ENCODE measurements at regions not wholly inside any gene's neighbourhood (a gene's known extent, or its start where the extent isn't known, plus 50 kb on each side); places are given as distances from the start of the nearest gene placed in this dataset.

GRCh38 chr20:11843289-11843688 is 74.4 kb upstream of the BTBD3 start:
- Histone ChIP-seq H3K9me3 (ENCODE audit: insufficient read depth, low read depth, low read length) (no peaks in the 10 kb centered on the region), H4K20me1 (ENCODE audit: insufficient read depth, low read length) (no peaks in the 10 kb centered on the region), H2AFZ (ENCODE audit: low read depth, low read length) (no peak overlapping the region), H3K36me3 (ENCODE audit: insufficient read depth, low read length) (no peaks in the 10 kb centered on the region), H3K27me3 (ENCODE audit: insufficient read depth, low read length) (no peaks in the 10 kb centered on the region), H3K4me3 (ENCODE audit: insufficient read depth, low read depth, low read length) (no peak overlapping the region), H3K4me2 (ENCODE audit: low read length) (no peak overlapping the region), H3K27ac (ENCODE audit: low read depth, low read length) (no peak overlapping the region), H3K4me1 (ENCODE audit: insufficient read depth, low read length) (no peaks in the 10 kb centered on the region), H3K9ac (ENCODE audit: low read length) (no peak overlapping the region), H3K79me2 (ENCODE audit: insufficient read depth, low read length) (no peaks in the 10 kb centered on the region)
- no peak for DNase-seq (ENCODE audit: low read depth)
- H3K27me3 Mint-ChIP-seq (ENCODE audit: low read depth, unreplicated experiment), result no peaks in the 10 kb centered on the region
- H3K9me3 Mint-ChIP-seq (ENCODE audit: unreplicated experiment), result no peaks in the 10 kb centered on the region
- FAIRE-seq, result no peak
- no peak overlapping the region for H3K27ac Mint-ChIP-seq (ENCODE audit: unreplicated experiment)
- no peak overlapping the region for H3K4me3 Mint-ChIP-seq (ENCODE audit: unreplicated experiment)
- peaks cover 14% of the 10 kb centered on the region for H3K4me1 Mint-ChIP-seq (ENCODE audit: low read depth, unreplicated experiment)
- no peaks in the 10 kb centered on the region for H3K36me3 Mint-ChIP-seq (ENCODE audit: low read depth, unreplicated experiment)
- TF ChIP-seq CTCF (IDR thresholded peaks at IDR 0.05; ENCODE audit: insufficient read depth, low read depth, low read length) (no peak), EZH2 (IDR thresholded peaks at IDR 0.05; ENCODE audit: insufficient read depth, low read length) (no peak)

DNA sequence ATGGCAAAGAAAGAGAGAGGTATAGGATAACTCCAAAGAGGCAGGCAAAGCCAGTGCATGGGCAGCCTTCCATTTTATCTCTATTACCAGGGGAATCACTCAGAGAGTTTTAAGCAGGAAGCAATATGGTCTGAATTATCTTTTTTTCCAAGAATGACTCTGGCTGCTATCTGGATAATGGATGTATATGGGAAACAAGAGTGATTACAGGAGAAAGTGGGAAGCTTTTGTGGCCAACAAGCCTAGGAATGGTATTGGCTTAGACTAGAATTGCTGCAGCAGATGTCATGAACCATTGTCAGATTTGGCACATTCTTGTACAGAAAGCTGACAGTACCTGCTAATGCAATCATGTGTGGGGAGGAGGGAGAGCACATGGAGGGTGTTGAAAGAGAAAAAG is 73.0 kb upstream of the BTBD3 start:
- H3K27ac Mint-ChIP-seq (ENCODE audit: unreplicated experiment), result no peak overlapping the region
- FAIRE-seq, result no peak
- Histone ChIP-seq H2AFZ (ENCODE audit: low read depth, low read length) (no peak overlapping the region), H3K9ac (ENCODE audit: low read length) (no peak overlapping the region), H3K4me2 (ENCODE audit: low read length) (no peak overlapping the region), H3K4me1 (ENCODE audit: insufficient read depth, low read length) (peaks cover 4% of the 10 kb centered on the region), H3K9me3 (ENCODE audit: insufficient read depth, low read depth, low read length) (no peaks in the 10 kb centered on the region), H3K36me3 (ENCODE audit: insufficient read depth, low read length) (no peaks in the 10 kb centered on the region), H3K27ac (ENCODE audit: low read depth, low read length) (no peak overlapping the region), H3K27me3 (ENCODE audit: insufficient read depth, low read length) (no peaks in the 10 kb centered on the region), H3K4me3 (ENCODE audit: insufficient read depth, low read depth, low read length) (no peak overlapping the region), H3K79me2 (ENCODE audit: insufficient read depth, low read length) (no peaks in the 10 kb centered on the region), H4K20me1 (ENCODE audit: insufficient read depth, low read length) (no peaks in the 10 kb centered on the region)
- TF ChIP-seq CTCF (IDR thresholded peaks at IDR 0.05; ENCODE audit: insufficient read depth, low read depth, low read length) (no peak), EZH2 (IDR thresholded peaks at IDR 0.05; ENCODE audit: insufficient read depth, low read length) (no peak)
- no peaks in the 10 kb centered on the region for H3K27me3 Mint-ChIP-seq (ENCODE audit: low read depth, unreplicated experiment)
- DNase-seq (ENCODE audit: low read depth), result peak; percentile 71
- H3K4me3 Mint-ChIP-seq (ENCODE audit: unreplicated experiment), result no peak overlapping the region
- H3K4me1 Mint-ChIP-seq (ENCODE audit: low read depth, unreplicated experiment), result peaks cover 21% of the 10 kb centered on the region
- H3K36me3 Mint-ChIP-seq (ENCODE audit: low read depth, unreplicated experiment), result no peaks in the 10 kb centered on the region
- no peaks in the 10 kb centered on the region for H3K9me3 Mint-ChIP-seq (ENCODE audit: unreplicated experiment)

GRCh38 chr20:11845340-11845739 is 72.4 kb upstream of the BTBD3 start:
- peaks cover 26% of the 10 kb centered on the region for H3K4me1 Mint-ChIP-seq (ENCODE audit: low read depth, unreplicated experiment)
- Histone ChIP-seq H3K79me2 (ENCODE audit: insufficient read depth, low read length) (no peaks in the 10 kb centered on the region), H3K36me3 (ENCODE audit: insufficient read depth, low read length) (no peaks in the 10 kb centered on the region), H3K4me3 (ENCODE audit: insufficient read depth, low read depth, low read length) (no peak overlapping the region), H3K9ac (ENCODE audit: low read length) (no peak overlapping the region), H3K9me3 (ENCODE audit: insufficient read depth, low read depth, low read length) (no peaks in the 10 kb centered on the region), H3K27me3 (ENCODE audit: insufficient read depth, low read length) (no peaks in the 10 kb centered on the region), H4K20me1 (ENCODE audit: insufficient read depth, low read length) (no peaks in the 10 kb centered on the region), H3K4me2 (ENCODE audit: low read length) (peak overlapping the region; percentile 16), H3K4me1 (ENCODE audit: insufficient read depth, low read length) (peaks cover 8% of the 10 kb centered on the region), H3K27ac (ENCODE audit: low read depth, low read length) (no peak overlapping the region), H2AFZ (ENCODE audit: low read depth, low read length) (no peak overlapping the region)
- no peaks in the 10 kb centered on the region for H3K27me3 Mint-ChIP-seq (ENCODE audit: low read depth, unreplicated experiment)
- DNase-seq (ENCODE audit: low read depth), result peak; percentile 71
- peak; percentile 47 for FAIRE-seq
- no peak overlapping the region for H3K4me3 Mint-ChIP-seq (ENCODE audit: unreplicated experiment)
- H3K36me3 Mint-ChIP-seq (ENCODE audit: low read depth, unreplicated experiment), result no peaks in the 10 kb centered on the region
- no peak overlapping the region for H3K27ac Mint-ChIP-seq (ENCODE audit: unreplicated experiment)
- no peaks in the 10 kb centered on the region for H3K9me3 Mint-ChIP-seq (ENCODE audit: unreplicated experiment)
- TF ChIP-seq EZH2 (IDR thresholded peaks at IDR 0.05; ENCODE audit: insufficient read depth, low read length), result no peak
- TF ChIP-seq CTCF (IDR thresholded peaks at IDR 0.05; ENCODE audit: insufficient read depth, low read depth, low read length), result no peak
